Stimulated activated naive CD8-positive, alpha-beta T cell treated with anti-CD3 and anti-CD28 coated beads, Interleukin-15, amount 100 ng/mL, for 72 hours (primary cell): ENCODE measurements at regions not wholly inside any gene's neighbourhood (a gene's known extent, or its start where the extent isn't known, plus 50 kb on each side); places are given as distances from the start of the nearest gene placed in this dataset.

Experiments used
- ATAC-seq: fragments of 150-1000 bp; cut with Tn5 transposase; 2 replicates; pipeline ENCODE4 v1.10.0; 2021; ENCODE audit warnings: mild to moderate bottlenecking, moderate library complexity
- DNase-seq, 2 donors: peaks; one replicate each; pipeline ENCODE4 v3.0.0; 2021 to 2022
- H3K27ac Mint-ChIP-seq, 2 donors: one replicate each; pipeline ENCODE4 v1.8.0; 2022; ENCODE audit warnings: mild to moderate bottlenecking in 2 of 2, mixed read lengths in 2 of 2, moderate library complexity in 2 of 2
- H3K27me3 Mint-ChIP-seq: one replicate; pipeline ENCODE4 v1.8.0; 2022; ENCODE audit warnings: mixed read lengths
- H3K4me1 Mint-ChIP-seq: one replicate; pipeline ENCODE4 v1.8.0; 2022; ENCODE audit warnings: mild to moderate bottlenecking, mixed read lengths
- H3K4me3 Mint-ChIP-seq, 2 donors: one replicate each; pipeline ENCODE4 v1.8.0; 2022; ENCODE audit warnings: mild to moderate bottlenecking in 2 of 2, mixed read lengths in 2 of 2, moderate library complexity in 1 of 2
- H3K9me3 Mint-ChIP-seq, 2 donors: one replicate each; pipeline ENCODE4 v1.8.0; 2022; ENCODE audit warnings: mixed read lengths in 2 of 2

DNA sequence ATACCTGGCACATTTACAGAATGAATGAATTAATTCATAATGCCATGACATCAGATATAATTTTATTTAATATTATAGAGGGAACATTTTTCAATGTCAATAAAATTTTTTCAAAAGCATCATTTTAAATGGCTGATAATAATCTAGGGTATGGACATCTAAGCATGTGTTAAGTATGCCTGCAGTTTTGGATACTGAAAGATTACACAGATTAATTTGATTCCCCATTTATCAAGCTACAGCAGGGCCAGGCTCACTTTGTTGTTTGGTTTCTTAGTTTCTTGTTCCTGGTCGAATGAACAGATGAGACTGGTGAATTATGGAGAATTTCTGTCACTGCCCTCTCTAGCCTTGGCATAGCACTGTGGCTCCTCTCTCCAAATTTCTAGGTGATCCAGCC lies 72.4 kb upstream of the E2F8 start:
- Mint-ChIP-seq H3K4me3 (no peak overlapping the region), H3K27ac (no peak overlapping the region), H3K9me3 (no peaks in the 10 kb centered on the region), H3K4me1 (no peaks in the 10 kb centered on the region), H3K27me3 (peaks cover 4% of the 10 kb centered on the region)
- DNase-seq (no peak), ATAC-seq (no peak)

GRCh38 chr11:19311308-19312030 lies 70.7 kb upstream of the E2F8 start:
- peak; percentile 61 for ATAC-seq
- peak; percentile 43 to 45 for DNase-seq
- peaks cover 12% of the 10 kb centered on the region for H3K27me3 Mint-ChIP-seq
- H3K4me3 Mint-ChIP-seq: no peak overlapping the region
- no peak overlapping the region for H3K27ac Mint-ChIP-seq
- no peaks in the 10 kb centered on the region for H3K4me1 Mint-ChIP-seq
- no peaks in the 10 kb centered on the region for H3K9me3 Mint-ChIP-seq

- Mint-ChIP-seq H3K4me1 (no peaks in the 10 kb centered on the region), H3K27ac (peak overlapping the region; percentile 28 to 82), H3K27me3 (peaks cover 19% of the 10 kb centered on the region), H3K4me3 (no peak overlapping the region), H3K9me3 (no peaks in the 10 kb centered on the region)
- no peak for ATAC-seq
- DNase-seq: no peak
Measured at GRCh38 chr11:19307498-19307897, 66.8 kb upstream of the E2F8 start.

DNA sequence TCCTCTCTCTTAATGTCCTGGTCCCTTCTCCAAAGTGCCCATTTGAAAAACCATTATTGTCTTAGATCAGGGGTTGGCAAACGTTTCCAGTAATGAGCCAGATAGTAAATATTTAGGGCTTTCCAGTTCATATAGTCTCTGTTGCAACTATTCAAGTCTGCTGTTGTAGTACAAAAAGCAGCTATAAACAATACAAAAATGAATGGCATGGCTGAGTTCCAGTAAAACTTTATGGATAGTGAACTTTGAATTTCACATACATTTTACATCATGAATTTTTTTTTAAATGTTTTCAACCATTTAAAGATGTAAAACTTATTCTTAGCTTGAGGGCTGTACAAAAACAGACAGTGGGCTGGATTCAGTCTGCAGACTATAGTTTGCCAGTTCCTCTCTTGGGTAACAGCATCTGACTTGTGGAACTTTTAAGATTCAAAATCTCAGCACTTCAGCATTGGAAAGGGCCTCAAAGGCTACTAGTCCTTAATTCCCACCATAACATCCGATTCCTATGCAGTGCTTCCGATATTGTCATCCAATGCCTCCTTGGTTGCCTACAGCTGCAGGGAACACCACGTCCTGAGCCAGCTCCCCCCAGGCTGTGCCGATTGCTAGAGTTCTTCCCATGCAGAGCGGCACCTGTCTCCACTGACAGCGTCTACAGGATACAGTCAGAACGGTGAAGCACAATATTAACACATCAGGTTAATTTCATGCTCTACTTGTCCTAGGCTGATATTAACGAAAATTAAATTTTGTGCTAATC lies 65.6 kb upstream of the E2F8 start:
- Mint-ChIP-seq H3K4me1 (no peaks in the 10 kb centered on the region), H3K9me3 (no peaks in the 10 kb centered on the region), H3K27me3 (peaks cover 19% of the 10 kb centered on the region), H3K4me3 (no peak overlapping the region), H3K27ac (no peak overlapping the region)
- ATAC-seq (no peak), DNase-seq (no peak)

DNA sequence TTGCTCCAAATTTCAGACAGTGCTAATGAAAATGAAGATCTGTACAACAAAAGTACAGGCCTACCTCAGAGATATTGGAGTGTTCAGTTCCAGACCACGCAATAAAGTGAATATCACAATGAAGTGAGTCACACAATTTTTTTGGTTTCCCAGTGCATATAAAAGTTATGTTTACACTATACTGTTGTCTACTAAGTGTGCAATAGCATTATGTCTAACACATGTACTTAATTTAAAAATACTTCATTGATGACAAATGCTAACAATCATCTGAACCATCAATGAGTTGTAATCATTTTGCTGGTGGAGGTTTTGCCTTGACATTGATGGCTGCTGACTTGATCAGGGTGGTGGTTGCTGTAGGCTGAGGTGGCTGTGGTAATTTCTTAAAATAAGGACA lies 60.6 kb upstream of the E2F8 start:
- H3K27me3 Mint-ChIP-seq: peaks cover 38% of the 10 kb centered on the region
- H3K27ac Mint-ChIP-seq: no peak overlapping the region
- H3K4me1 Mint-ChIP-seq: no peaks in the 10 kb centered on the region
- ATAC-seq (no peak), DNase-seq (no peak)
- no peak overlapping the region for H3K4me3 Mint-ChIP-seq
- H3K9me3 Mint-ChIP-seq: no peaks in the 10 kb centered on the region

DNA sequence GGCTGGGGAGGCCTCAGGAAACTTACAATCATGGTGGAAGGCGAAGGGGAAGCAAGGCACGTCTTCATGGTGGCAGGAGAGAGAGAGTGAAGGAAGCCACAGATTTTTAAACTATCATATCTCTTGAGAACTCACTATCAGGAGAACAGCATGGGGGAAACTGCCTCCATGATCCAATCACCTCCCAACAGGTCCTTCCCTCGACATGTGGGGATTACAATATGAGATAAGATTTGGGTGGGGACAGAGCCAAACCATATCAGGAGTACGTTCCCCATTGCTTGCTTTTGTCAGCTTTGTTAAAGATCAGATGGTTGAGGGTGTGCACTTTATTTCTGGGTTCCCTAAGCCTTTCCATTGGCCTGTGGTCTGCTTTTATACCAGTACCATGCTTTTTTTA lies 53.7 kb upstream of the E2F8 start:
- H3K4me3 Mint-ChIP-seq: no peak overlapping the region

GRCh38 chr11:19291064-19291463 lies 50.3 kb upstream of the E2F8 start:
- Mint-ChIP-seq H3K27ac (peak overlapping the region in 1 of 2 donors; percentile 55), H3K4me1 (no peaks in the 10 kb centered on the region), H3K4me3 (no peak overlapping the region), H3K27me3 (peaks cover 12% of the 10 kb centered on the region), H3K9me3 (no peaks in the 10 kb centered on the region)
- DNase-seq (no peak), ATAC-seq (no peak)

More for the DNA sequence above, 53.7 kb upstream of the E2F8 start:
- ATAC-seq: no peak
- DNase-seq: no peak
- Mint-ChIP-seq H3K9me3 (no peaks in the 10 kb centered on the region), H3K4me1 (no peaks in the 10 kb centered on the region), H3K27ac (no peak overlapping the region), H3K27me3 (peaks cover 45% of the 10 kb centered on the region)
